ENCODE measurements at regions not wholly inside any gene's neighbourhood (a gene's known extent, or its start where the extent isn't known, plus 50 kb on each side); places are given as distances from the start of the nearest gene placed in this dataset.

DNA sequence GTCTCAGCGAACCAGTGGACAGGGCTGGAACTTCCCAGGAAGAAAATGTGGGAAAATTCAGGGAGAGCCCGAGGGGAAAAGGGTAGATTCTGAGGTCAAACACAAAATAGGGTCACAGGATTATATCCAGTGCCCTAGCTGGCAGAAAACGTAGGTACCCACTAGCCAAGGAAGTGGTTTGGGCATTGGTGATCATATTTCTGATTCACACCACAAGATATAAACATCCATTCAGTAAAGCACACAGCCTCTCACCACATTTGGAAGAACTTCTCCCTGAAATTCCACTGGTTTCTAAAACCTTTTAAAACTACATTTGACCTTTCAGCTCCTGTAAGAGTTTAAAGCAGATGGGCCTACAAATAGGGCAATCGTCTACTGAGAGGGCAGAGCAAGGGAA lies 186.9 kb downstream of the TTC32 start:
- no peaks in the 10 kb centered on the region for H3K36me3 ChIP-seq

GRCh38 chr2:19712850-19713249 lies 188.9 kb downstream of the TTC32 start:
- no peaks in the 10 kb centered on the region for H3K36me3 ChIP-seq
- H3K4me1 ChIP-seq = peaks cover 0 to 10% of the 10 kb centered on the region in 2 donors
- TF ChIP-seq, protein P1, sequence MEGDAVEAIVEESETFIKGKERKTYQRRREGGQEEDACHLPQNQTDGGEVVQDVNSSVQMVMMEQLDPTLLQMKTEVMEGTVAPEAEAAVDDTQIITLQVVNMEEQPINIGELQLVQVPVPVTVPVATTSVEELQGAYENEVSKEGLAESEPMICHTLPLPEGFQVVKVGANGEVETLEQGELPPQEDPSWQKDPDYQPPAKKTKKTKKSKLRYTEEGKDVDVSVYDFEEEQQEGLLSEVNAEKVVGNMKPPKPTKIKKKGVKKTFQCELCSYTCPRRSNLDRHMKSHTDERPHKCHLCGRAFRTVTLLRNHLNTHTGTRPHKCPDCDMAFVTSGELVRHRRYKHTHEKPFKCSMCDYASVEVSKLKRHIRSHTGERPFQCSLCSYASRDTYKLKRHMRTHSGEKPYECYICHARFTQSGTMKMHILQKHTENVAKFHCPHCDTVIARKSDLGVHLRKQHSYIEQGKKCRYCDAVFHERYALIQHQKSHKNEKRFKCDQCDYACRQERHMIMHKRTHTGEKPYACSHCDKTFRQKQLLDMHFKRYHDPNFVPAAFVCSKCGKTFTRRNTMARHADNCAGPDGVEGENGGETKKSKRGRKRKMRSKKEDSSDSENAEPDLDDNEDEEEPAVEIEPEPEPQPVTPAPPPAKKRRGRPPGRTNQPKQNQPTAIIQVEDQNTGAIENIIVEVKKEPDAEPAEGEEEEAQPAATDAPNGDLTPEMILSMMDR (IDR thresholded peaks at IDR 0.05) = no peak
- intact Hi-C loops (cut with DNase I) = no loop called here
- H3K27me3 ChIP-seq = no peaks in the 10 kb centered on the region
- no peak overlapping the region for H3K4me3 ChIP-seq
- no peaks in the 10 kb centered on the region for H3K9me3 ChIP-seq
- no peak for DNase-seq (ENCODE audit: low spot score in 2 of 2)
- H3K27ac ChIP-seq = no peak overlapping the region

More for the DNA sequence above, 186.9 kb downstream of the TTC32 start:
- no peak for DNase-seq (ENCODE audit: low spot score in 2 of 2)
- Histone ChIP-seq H3K4me3 (no peak overlapping the region), H3K4me1 (peaks cover 0 to 16% of the 10 kb centered on the region in 2 donors), H3K9me3 (no peaks in the 10 kb centered on the region), H3K27me3 (no peaks in the 10 kb centered on the region), H3K27ac (no peak overlapping the region)
- intact Hi-C loops (cut with DNase I) = no loop called here
- TF ChIP-seq, protein P1 (IDR thresholded peaks at IDR 0.05) = no peak

GRCh38 chr2:19711470-19712372 lies 190.1 kb downstream of the TTC32 start:
- intact Hi-C loops (cut with DNase I) = no loop called here

DNA sequence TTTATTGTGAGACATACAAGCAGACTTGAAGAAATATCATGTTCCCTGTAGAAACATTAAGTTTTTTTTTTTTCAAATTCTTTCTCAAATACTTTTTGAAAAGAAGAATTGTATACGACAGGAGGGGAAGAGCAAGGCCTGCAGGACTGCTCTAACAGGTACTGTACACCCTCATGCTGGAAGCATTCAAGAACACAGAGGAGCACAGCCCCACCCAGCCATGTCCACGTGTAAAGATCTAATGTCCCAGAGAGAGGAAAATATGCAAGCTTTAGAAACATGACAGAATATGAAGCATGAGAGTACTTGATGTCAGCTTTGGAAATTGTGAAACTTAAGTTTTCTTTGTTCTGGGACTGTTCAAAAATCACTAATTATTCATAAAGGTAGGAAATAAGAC lies 191.6 kb downstream of the TTC32 start:
- TF ChIP-seq, protein P1 (IDR thresholded peaks at IDR 0.05) = no peak
- H3K27me3 ChIP-seq = no peaks in the 10 kb centered on the region
- peaks cover 0 to 10% of the 10 kb centered on the region in 2 donors for H3K4me1 ChIP-seq
- no peak for DNase-seq (ENCODE audit: low spot score in 2 of 2)
- no peaks in the 10 kb centered on the region for H3K36me3 ChIP-seq
- no peak overlapping the region for H3K27ac ChIP-seq
- intact Hi-C loops (cut with DNase I) = no loop called here
- no peak overlapping the region for H3K4me3 ChIP-seq
- H3K9me3 ChIP-seq = no peaks in the 10 kb centered on the region

More at GRCh38 chr2:19711470-19712372, 190.1 kb downstream of the TTC32 start:
- TF ChIP-seq, protein P1 (IDR thresholded peaks at IDR 0.05) = no peak
- Histone ChIP-seq H3K9me3 (no peaks in the 10 kb centered on the region), H3K27ac (peak overlapping the region; percentile 57 to 60), H3K27me3 (no peaks in the 10 kb centered on the region), H3K4me1 (peaks cover 0 to 10% of the 10 kb centered on the region in 2 donors), H3K4me3 (no peak overlapping the region), H3K36me3 (no peaks in the 10 kb centered on the region)
- peak in 1 of 2 donors; percentile 84 for DNase-seq (ENCODE audit: low spot score in 2 of 2)

DNA sequence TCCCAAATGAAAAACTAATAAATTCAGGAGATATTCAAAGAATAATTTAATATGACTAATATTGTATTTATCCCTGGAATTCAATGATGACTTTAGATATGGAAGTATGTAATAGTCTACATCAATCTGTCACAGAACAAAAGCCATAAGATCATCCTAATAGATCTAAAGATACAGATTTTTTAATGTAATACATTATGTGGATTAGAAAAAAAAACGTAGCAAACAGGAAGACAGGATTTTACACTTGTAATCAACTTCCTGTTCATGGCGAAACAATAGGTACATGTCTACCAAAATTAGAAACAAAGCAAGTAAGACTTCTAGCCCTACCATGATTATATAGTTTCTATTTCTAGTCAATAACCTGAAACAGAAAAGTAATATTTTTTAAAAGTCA lies 192.2 kb downstream of the TTC32 start:
- Histone ChIP-seq H3K4me1 (peaks cover 0 to 10% of the 10 kb centered on the region in 2 donors), H3K9me3 (no peaks in the 10 kb centered on the region), H3K4me3 (no peak overlapping the region), H3K27ac (no peak overlapping the region), H3K27me3 (no peaks in the 10 kb centered on the region), H3K36me3 (no peaks in the 10 kb centered on the region)
- TF ChIP-seq, protein P1 (IDR thresholded peaks at IDR 0.05) = no peak
- intact Hi-C loops (cut with DNase I) = no loop called here
- DNase-seq (ENCODE audit: low spot score in 2 of 2) = no peak

Measured in ascending aorta (tissue), 2 donors.